A673 (cell line): ENCODE measurements at regions not wholly inside any gene's neighbourhood (a gene's known extent, or its start where the extent isn't known, plus 50 kb on each side); places are given as distances from the start of the nearest gene placed in this dataset.

Source experiments
- EZH2 ChIP-seq: fragments of 200-600 bp; sonication (generic); IDR thresholded peaks from 2 replicates; pipeline ENCODE4 v1.6.1; 2017; ENCODE audit warnings: borderline replicate concordance, low read depth, mild to moderate bottlenecking, mixed read lengths, antibody characterized with exemption, low read length; ENCODE audit not compliant: poor library complexity, severe bottlenecking
- TF ChIP-seq, protein P1 (sequence below): fragments of 300-800, 200-600 bp; sonication (generic); conservative IDR thresholded peaks from 2 replicates; pipeline ENCODE4 v1.5.1; 2017; ENCODE audit warnings: low read depth, mild to moderate bottlenecking, antibody characterized with exemption, low read length, moderate library complexity, mixed read lengths

DNA sequence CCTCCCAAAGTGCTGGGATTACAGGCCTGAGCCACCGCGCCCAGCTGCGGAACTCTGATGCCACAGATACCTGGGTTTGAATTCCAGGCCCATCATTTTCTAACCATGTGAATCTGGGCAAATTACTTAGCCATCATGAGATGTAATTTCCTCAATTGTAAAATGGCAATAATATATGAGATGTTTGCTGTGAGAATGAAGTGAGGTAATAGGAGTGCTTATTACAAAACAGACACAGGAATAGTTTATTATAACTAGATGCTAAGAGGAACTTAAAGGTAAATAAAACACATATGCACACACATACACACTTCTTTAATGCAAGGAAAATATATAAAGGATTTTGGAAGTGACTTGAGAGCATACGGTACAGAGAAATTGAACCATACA, 64.7 kb upstream of the TNIK start:
- TF ChIP-seq, protein P1, sequence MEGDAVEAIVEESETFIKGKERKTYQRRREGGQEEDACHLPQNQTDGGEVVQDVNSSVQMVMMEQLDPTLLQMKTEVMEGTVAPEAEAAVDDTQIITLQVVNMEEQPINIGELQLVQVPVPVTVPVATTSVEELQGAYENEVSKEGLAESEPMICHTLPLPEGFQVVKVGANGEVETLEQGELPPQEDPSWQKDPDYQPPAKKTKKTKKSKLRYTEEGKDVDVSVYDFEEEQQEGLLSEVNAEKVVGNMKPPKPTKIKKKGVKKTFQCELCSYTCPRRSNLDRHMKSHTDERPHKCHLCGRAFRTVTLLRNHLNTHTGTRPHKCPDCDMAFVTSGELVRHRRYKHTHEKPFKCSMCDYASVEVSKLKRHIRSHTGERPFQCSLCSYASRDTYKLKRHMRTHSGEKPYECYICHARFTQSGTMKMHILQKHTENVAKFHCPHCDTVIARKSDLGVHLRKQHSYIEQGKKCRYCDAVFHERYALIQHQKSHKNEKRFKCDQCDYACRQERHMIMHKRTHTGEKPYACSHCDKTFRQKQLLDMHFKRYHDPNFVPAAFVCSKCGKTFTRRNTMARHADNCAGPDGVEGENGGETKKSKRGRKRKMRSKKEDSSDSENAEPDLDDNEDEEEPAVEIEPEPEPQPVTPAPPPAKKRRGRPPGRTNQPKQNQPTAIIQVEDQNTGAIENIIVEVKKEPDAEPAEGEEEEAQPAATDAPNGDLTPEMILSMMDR, result no peak
- no peak for TF ChIP-seq EZH2
